22Rv1 (cell line): ENCODE measurements at regions not wholly inside any gene's neighbourhood (a gene's known extent, or its start where the extent isn't known, plus 50 kb on each side); places are given as distances from the start of the nearest gene placed in this dataset.

Experiments used
- ZFX ChIP-seq: fragments of 450-650 bp; IDR thresholded peaks from 2 replicates; pipeline ENCODE4 v1.6.1; 2017; ENCODE audit warnings: antibody characterized with exemption, borderline replicate concordance
- TF ChIP-seq, protein P1 (sequence below): fragments of 450-650 bp; IDR thresholded peaks from 2 replicates; pipeline ENCODE4 v1.5.1; 2017; ENCODE audit warnings: mild to moderate bottlenecking

DNA sequence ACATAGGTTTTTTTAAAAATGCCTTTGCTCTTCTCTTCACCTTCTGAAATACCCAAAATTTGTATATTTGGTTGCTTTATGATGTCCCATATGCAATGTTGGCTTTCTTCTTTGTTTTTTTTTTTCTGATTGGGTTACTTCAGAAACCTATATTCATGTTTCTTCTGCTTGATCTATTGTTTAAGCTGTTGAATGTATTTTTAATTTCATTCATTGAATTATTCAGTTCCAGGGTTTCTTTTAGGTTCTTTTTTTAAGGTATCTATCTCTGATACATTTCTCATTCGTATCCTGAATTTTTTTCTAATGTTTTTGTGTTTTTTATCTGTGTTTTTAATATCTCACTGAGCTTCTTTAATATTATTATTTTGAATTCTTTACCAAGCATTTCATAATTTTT lies 221.0 kb upstream of the MTPN start:
- TF ChIP-seq, protein P1, sequence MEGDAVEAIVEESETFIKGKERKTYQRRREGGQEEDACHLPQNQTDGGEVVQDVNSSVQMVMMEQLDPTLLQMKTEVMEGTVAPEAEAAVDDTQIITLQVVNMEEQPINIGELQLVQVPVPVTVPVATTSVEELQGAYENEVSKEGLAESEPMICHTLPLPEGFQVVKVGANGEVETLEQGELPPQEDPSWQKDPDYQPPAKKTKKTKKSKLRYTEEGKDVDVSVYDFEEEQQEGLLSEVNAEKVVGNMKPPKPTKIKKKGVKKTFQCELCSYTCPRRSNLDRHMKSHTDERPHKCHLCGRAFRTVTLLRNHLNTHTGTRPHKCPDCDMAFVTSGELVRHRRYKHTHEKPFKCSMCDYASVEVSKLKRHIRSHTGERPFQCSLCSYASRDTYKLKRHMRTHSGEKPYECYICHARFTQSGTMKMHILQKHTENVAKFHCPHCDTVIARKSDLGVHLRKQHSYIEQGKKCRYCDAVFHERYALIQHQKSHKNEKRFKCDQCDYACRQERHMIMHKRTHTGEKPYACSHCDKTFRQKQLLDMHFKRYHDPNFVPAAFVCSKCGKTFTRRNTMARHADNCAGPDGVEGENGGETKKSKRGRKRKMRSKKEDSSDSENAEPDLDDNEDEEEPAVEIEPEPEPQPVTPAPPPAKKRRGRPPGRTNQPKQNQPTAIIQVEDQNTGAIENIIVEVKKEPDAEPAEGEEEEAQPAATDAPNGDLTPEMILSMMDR = no peak
- no peak for TF ChIP-seq ZFX
